ENCODE measurements at regions not wholly inside any gene's neighbourhood (a gene's known extent, or its start where the extent isn't known, plus 50 kb on each side); places are given as distances from the start of the nearest gene placed in this dataset.
"Not testable (repeated sequence)": the region's sequence is repeated elsewhere in the genome, so short reads cannot be mapped to it uniquely, and the experiment has no call there.

GRCh38 chr10:29815572-29815971 lies 180.8 kb upstream of the SVIL start:
- intact Hi-C loops (cut with DNase I; ENCODE audit: low total_unique reads), result no loop called here
- H3K4me1 ChIP-seq, result peaks cover 9% of the 10 kb centered on the region

DNA sequence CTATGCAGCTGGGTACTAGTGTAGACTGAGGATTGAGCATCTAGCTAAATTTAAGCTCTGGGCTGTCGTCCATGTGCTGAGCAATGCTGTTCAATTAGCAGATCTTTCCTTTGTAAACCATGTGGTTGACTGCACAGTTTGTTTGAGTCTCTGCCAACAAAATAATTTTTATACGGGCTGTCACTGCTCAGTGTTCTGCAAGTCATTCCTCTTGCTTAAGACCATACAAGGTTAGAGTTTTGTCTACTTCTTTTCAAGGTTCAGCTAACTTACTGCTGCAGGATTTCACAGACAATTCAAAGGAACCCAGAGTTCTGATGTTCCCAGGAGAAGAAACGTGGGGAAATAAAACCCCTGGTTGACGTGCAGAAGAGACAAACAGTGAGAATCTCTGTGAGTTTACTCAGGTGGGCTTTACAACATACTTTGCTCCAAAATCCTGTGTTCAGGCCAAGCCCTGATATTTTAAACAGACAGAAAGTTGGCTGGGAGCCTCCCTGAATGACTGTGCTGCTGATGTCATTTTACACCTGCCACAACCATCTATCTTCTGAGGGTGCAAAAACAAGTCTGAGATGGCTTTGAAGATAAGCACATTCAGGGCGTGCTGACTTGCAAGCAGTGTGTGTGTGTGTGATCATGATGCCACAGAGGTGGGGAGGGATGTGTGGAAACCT lies 177.1 kb upstream of the SVIL start:
- TF ChIP-seq, protein P1, sequence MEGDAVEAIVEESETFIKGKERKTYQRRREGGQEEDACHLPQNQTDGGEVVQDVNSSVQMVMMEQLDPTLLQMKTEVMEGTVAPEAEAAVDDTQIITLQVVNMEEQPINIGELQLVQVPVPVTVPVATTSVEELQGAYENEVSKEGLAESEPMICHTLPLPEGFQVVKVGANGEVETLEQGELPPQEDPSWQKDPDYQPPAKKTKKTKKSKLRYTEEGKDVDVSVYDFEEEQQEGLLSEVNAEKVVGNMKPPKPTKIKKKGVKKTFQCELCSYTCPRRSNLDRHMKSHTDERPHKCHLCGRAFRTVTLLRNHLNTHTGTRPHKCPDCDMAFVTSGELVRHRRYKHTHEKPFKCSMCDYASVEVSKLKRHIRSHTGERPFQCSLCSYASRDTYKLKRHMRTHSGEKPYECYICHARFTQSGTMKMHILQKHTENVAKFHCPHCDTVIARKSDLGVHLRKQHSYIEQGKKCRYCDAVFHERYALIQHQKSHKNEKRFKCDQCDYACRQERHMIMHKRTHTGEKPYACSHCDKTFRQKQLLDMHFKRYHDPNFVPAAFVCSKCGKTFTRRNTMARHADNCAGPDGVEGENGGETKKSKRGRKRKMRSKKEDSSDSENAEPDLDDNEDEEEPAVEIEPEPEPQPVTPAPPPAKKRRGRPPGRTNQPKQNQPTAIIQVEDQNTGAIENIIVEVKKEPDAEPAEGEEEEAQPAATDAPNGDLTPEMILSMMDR (IDR thresholded peaks at IDR 0.05), result no peak
- TF ChIP-seq POLR2A (IDR thresholded peaks at IDR 0.05), result no peak
- no peak overlapping the region for H3K4me3 ChIP-seq
- intact Hi-C loops (cut with DNase I; ENCODE audit: low total_unique reads), result no loop called here
- 28 to 31% methylated on average over 5 of the region's 5 CpGs for WGBS, 2 donors
- peak; percentile 80 for DNase-seq
- H3K27ac ChIP-seq, result peak overlapping the region; percentile 52 to 65
- no peaks in the 10 kb centered on the region for H3K9me3 ChIP-seq
- H3K36me3 ChIP-seq (ENCODE audit: low read depth, missing control alignments), result no peaks in the 10 kb centered on the region
- H3K4me1 ChIP-seq, result peaks cover 9% of the 10 kb centered on the region
- no peaks in the 10 kb centered on the region for H3K27me3 ChIP-seq

More at GRCh38 chr10:29815572-29815971, 180.8 kb upstream of the SVIL start:
- no peaks in the 10 kb centered on the region for H3K36me3 ChIP-seq (ENCODE audit: low read depth, missing control alignments)
- 70 to 74% methylated on average over 2 of the region's 2 CpGs for WGBS, 2 donors
- TF ChIP-seq, protein P1 (IDR thresholded peaks at IDR 0.05), result no peak
- TF ChIP-seq POLR2A (IDR thresholded peaks at IDR 0.05), result no peak
- H3K9me3 ChIP-seq, result no peaks in the 10 kb centered on the region
- no peak overlapping the region for H3K27ac ChIP-seq
- no peak for DNase-seq
- no peaks in the 10 kb centered on the region for H3K27me3 ChIP-seq
- H3K4me3 ChIP-seq, result no peak overlapping the region

- intact Hi-C loops (cut with DNase I; ENCODE audit: low total_unique reads), result no loop called here
- TF ChIP-seq, protein P1 (IDR thresholded peaks at IDR 0.05), result no peak
- no peak for TF ChIP-seq POLR2A (IDR thresholded peaks at IDR 0.05)
- H3K36me3 ChIP-seq (ENCODE audit: low read depth, missing control alignments), result no peaks in the 10 kb centered on the region
- H3K9me3 ChIP-seq, result no peaks in the 10 kb centered on the region
- no peaks in the 10 kb centered on the region for H3K27me3 ChIP-seq
- peaks cover 9% of the 10 kb centered on the region for H3K4me1 ChIP-seq
- no peak overlapping the region for H3K4me3 ChIP-seq
- WGBS, 2 donors, result 89 to 92% methylated on average over 2 of the region's 2 CpGs
- DNase-seq, result no peak
- no peak overlapping the region for H3K27ac ChIP-seq
These were observed 176.0 kb upstream of the SVIL start for GRCh38 chr10:29810816-29811215.

- 92 to 94% methylated on average over 3 of the region's 3 CpGs for WGBS, 2 donors
- H3K36me3 ChIP-seq (ENCODE audit: low read depth, missing control alignments); H3K27me3 ChIP-seq; H3K4me3 ChIP-seq; H3K27ac ChIP-seq; H3K9me3 ChIP-seq; H3K4me1 ChIP-seq; DNase-seq; intact Hi-C loops (cut with DNase I; ENCODE audit: low total_unique reads): not testable (repeated sequence)
These were observed 175.5 kb upstream of the SVIL start for GRCh38 chr10:29810231-29810630.

DNA sequence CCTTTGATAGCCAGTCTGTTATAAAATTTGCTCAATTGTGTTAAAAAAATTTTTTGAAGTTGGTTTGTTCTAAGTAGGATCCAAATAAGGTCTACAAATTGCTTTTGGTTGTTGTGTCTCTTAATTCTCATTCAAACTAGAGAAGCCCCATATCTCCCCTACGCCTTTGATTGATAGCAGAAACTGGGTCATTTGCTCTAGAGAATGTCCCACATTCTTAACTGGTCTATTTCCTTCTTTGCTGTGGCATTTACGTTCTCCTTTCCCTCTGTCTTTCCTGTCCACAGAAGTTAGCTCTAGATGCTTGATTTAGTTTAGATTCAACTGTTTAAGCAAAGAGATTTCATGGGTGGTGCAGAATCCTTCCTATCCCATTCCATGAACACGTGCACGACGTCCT lies 174.6 kb upstream of the SVIL start:
- 81 to 89% methylated on average over 5 of the region's 5 CpGs for WGBS, 2 donors
- Histone ChIP-seq H3K9me3 (no peaks in the 10 kb centered on the region), H3K4me1 (peaks cover 9% of the 10 kb centered on the region), H3K4me3 (no peak overlapping the region), H3K36me3 (ENCODE audit: low read depth, missing control alignments) (no peaks in the 10 kb centered on the region), H3K27me3 (no peaks in the 10 kb centered on the region), H3K27ac (no peak overlapping the region)
- no peak for TF ChIP-seq POLR2A (IDR thresholded peaks at IDR 0.05)
- TF ChIP-seq, protein P1 (IDR thresholded peaks at IDR 0.05), result no peak
- DNase-seq, result no peak
- intact Hi-C loops (cut with DNase I; ENCODE audit: low total_unique reads), result no loop called here
